ENCODE measurements at regions not wholly inside any gene's neighbourhood (a gene's known extent, or its start where the extent isn't known, plus 50 kb on each side); places are given as distances from the start of the nearest gene placed in this dataset.

- no peak for DNase-seq
These were observed 532.8 kb upstream of the TBL1XR1 start for GRCh38 chr3:177729956-177730681.

DNA sequence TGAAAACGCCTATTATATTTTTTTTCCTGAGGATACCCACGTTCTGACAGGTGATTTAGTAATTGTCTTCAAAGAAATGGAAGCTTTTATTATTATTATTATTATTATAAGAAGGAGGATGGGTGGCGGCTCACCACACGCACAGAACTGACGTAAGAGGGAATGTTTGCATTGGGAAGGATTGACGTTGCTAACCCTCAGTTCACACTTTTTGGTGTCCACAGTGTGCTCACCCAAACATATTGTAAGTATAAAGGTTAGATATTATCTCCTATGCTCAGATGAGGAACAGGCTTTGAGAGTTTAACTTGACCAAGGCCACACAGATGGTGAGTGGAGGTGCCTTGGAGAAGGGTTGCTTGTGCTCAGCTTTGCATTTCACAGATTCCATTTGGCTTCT is 533.5 kb upstream of the TBL1XR1 start:
- no peak for DNase-seq

- DNase-seq: no peak
These were observed 534.5 kb upstream of the TBL1XR1 start for GRCh38 chr3:177731644-177732268.

DNA sequence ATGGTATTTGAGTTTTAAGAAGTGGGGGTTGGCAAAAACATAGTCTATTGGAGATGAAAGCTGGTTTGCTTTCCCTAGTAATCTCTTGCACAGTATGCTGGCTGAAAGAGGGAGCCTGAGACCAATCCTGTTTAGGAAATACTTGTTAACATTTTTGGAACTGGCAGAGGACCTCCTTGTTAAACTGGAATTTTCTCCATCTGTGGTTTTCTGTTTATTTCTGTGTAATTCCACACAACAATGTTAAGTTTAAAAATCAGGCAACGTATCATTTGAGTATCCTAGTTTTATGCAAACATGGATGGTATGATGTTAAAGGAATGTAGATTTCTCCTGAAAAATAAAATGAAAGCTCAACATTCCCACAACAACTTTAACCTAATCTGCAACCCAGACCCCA is 536.0 kb upstream of the TBL1XR1 start:
- DNase-seq: no peak

GRCh38 chr3:177733936-177734335 is 536.7 kb upstream of the TBL1XR1 start:
- DNase-seq: no peak

- no peak for DNase-seq
These were observed 538.1 kb upstream of the TBL1XR1 start for GRCh38 chr3:177735431-177735830.

GRCh38 chr3:177739461-177739860 is 542.2 kb upstream of the TBL1XR1 start:
- no peak for DNase-seq

- DNase-seq: no peak
These were observed 543.0 kb upstream of the TBL1XR1 start for GRCh38 chr3:177740254-177740653.

DNA sequence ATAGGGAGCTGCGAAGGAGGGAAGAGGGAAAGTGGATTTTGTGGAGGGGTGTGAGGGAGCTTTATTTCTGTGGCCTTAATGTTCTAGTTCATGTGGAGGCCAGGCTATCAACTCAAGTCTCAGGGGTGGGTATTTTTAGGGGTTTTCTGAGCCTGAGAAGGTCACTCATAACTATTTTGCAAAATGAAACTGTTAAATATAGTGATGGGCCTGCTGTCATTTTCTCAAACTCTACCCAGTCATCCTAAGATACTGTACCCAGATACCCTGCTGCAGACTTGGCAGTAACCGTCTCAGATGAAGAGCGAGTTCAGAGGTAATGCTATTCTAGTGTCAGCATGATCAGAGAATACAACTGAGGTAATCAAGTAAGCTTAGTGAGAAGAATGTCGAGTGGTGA is 545.0 kb upstream of the TBL1XR1 start:
- DNase-seq: no peak

DNA sequence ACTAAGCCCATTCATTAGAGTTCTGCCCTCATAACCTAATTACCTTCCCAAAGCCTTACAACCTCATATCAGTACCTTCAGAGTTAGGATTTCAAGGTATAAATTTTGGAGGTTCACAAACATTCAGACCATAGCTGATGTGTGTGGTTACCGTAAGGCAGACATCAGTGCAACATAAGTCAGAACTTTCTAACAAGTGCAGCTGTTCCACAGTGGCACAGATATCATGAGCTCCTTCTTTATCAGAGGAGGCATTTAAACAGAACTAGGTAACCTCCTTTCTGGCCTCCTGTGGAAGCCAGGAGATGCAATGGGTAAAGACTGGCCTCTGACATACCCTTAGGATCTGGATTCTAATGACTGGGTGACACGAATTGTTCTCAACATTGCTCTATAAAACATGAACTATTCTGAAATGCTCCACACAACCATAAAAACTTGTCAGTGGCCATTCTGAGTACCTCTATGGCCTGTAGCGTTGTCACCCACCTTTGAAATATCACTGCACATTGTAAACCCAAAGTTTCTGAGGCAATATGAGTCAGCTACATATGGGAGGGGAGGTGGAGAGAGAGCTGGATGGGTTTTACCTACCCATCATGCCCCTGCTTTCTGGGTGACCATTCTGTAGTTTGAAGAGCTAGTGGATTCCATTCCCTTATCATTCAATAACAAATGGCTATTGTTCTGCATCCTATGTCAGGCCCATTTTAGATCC is 546.0 kb upstream of the TBL1XR1 start:
- no peak for DNase-seq

GRCh38 chr3:177744873-177745606 is 547.8 kb upstream of the TBL1XR1 start:
- no peak for DNase-seq

- no peak for DNase-seq
These were observed 548.3 kb upstream of the TBL1XR1 start for GRCh38 chr3:177745607-177746005.

- no peak for DNase-seq
These were observed 549.2 kb upstream of the TBL1XR1 start for GRCh38 chr3:177746337-177746933.

GRCh38 chr3:177749836-177750235 is 552.6 kb upstream of the TBL1XR1 start:
- DNase-seq: no peak

DNA sequence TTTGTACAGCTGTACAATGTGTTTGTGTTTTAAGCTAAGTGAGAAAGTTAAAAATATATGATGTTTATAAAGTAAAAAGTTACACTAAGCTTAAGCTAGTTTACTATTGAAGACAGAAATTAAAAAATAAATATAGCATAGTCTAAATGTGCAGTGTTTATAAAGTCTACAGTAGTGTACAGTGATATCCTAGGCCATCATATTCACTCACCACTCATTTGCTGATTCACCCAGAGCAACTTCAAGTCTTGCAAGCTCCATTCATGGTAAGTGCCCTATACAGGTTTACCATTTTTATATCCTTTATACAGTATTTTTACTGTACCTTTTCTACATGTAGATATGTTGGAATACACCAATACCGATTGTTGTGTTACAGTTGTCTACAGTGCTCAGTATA is 553.2 kb upstream of the TBL1XR1 start:
- DNase-seq: no peak

- no peak for DNase-seq
These were observed 554.5 kb upstream of the TBL1XR1 start for GRCh38 chr3:177751770-177752169.

GRCh38 chr3:177752831-177753230 is 555.5 kb upstream of the TBL1XR1 start:
- no peak for DNase-seq

DNA sequence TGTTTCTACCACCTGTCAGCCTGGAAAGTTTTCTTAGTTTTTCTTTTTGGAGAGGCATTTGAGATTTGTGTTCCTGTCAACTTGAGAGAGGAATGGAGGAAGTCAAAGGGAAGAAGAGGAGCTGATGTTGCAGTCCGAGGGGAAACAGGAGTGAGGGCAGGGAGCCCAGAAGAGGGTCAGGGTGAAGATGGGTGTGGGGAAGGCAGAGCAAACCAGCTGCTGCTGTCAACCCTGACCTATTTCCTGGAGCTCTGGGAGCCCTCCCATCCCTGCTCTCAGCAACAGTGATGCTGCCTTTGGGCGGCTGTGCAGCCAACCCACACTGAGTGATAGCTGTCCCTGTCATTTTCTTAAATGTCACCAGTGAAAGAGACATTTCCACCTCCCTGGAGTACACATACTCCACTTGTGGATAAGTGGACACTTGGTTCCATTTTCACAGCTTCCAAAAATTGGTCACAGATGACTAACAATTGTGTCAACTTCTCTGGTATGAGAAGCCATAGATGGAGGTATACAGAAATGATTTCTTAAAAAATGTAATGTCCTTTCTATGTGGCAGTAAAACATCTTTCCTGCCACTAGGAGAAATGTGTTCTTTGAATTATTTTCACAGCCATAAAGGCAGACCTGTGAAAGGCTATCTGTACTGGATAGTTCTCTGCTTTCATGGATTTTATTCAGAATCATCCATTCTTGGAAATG is 556.3 kb upstream of the TBL1XR1 start:
- no peak for DNase-seq

DNA sequence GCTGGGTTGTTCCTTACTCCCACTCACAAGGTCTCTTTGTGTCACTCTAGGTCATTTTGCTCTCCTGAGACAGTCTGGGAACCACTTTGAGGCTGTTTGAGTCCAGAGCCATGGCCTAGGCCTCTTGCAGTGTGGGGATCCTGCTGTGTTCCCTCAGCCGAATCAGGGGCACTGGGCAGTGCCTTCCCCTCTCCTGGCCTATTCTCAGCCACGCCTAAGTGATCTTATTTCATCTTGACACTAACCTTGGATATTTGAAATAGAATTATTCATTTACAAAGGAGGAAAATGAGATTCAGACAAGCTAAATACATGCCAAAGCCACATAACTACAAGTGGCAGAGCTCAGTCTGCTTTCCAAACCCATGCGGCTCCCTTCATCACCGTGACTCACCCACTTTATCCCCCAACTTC is 557.2 kb upstream of the TBL1XR1 start:
- no peak for DNase-seq

DNA sequence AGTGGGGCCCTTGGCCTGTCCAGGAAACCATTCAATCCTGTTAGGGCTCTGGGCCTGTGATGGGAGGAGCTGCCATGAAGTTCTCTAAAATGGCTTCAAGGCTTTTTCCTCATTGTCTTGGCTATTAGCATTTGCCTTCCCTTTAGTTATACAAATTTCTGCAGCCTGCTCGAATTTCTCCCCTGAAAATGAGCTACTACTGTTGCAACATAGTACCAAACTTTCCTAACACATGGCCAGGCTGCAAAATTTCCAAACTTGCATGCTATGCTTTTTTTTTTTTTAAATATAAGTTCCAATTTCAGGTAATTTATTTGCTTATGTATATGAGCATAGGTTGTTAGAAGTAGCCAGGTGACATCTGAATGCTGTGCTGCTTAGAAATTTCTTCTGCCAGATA is 560.8 kb upstream of the TBL1XR1 start:
- DNase-seq: no peak

DNA sequence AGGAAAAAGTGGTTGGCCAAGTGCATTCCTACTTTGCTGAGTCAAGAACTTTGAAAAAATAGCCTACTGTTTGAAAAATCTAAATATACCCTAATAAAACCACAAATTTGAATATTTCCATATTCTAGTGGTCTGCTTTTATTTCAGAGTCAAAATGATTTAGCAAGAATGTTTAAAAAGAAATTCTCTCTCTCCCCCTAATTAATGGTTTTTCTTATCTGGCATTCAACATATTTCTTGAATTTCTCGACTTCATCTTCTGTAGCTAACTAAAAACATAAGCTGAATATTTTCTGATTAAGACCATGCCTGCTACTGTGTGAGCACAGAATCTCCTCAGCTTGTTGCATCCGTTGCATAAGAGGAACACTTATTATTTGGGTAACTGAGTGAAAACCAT is 563.5 kb upstream of the TBL1XR1 start:
- DNase-seq: no peak

- DNase-seq: no peak
These were observed 567.2 kb upstream of the TBL1XR1 start for GRCh38 chr3:177764377-177764912.

Data from stimulated activated CD4-positive, alpha-beta T cell treated with anti-CD3 and anti-CD28 coated beads, Interleukin-4, amount 100 ng/mL, for 1 hour (primary cell).